HG03460 (cell line): ENCODE measurements at regions not wholly inside any gene's neighbourhood (a gene's known extent, or its start where the extent isn't known, plus 50 kb on each side); places are given as distances from the start of the nearest gene placed in this dataset.

Source experiments
- ATAC-seq: cut with Tn5 transposase; IDR thresholded peaks from one replicate; pipeline ENCODE4 v1.9.1; 2021; ENCODE audit not compliant: unreplicated experiment

DNA sequence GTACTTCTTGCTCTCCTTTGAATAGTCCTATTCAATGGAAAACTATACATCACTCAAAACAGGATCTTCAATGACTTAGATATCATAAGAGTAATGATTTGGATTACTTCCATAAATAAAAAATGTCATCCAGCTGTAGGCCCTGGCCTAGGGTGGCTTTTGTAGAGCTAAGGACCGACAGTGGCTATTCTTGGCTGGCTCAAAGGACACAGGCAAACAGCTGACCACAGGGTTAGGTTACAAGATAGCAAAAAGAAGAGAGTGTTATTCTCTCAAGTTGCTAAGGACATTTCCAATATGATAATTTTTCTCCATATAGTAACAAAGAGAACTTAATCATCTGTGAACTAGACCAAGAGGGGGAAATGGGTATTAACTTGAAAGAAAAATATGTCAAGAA lies 495.1 kb downstream of the PLPP3 start:
- no peak for ATAC-seq

DNA sequence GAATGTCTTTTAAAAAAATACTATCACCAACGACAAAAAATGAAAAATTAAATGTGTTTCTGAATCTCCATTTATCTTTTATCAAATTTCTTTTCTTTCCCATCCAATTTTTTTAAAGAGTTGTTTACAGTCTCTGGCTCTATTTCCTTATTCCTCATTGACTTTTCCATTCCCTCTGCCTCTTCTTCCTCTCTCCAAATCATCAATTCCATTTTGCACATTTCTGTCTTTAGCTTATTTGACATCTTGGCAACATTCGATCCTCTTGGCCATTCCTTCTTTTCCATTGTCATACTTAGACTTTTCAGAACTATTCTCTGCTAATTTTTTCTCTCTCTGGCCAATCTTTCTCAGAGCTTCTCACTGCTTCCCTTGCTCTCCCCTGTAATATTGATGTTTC lies 497.6 kb downstream of the PLPP3 start:
- no peak for ATAC-seq

- ATAC-seq = no peak
Measured at GRCh38 chr1:56081173-56081572, 498.2 kb downstream of the PLPP3 start.

DNA sequence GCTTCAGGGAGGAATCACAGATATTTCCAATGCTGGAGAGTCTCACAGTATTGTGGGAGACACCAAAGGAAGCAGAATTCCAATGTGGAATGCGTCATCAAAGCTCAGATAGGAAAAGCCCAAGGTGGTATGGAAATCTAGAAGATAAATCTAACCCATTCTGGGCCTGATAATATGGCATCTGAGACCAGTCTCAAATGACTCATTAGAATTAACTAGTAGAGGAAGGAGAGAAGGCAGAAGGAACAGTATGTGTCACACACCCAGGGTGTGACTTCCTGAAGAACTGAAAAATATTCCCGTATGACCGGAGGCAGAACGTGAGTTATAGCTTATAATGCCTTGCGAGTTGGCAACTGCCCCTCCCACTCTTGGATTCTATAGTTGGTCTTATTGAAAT lies 499.2 kb downstream of the PLPP3 start:
- ATAC-seq = no peak

GRCh38 chr1:56079391-56079790 lies 500.0 kb downstream of the PLPP3 start:
- ATAC-seq = no peak

DNA sequence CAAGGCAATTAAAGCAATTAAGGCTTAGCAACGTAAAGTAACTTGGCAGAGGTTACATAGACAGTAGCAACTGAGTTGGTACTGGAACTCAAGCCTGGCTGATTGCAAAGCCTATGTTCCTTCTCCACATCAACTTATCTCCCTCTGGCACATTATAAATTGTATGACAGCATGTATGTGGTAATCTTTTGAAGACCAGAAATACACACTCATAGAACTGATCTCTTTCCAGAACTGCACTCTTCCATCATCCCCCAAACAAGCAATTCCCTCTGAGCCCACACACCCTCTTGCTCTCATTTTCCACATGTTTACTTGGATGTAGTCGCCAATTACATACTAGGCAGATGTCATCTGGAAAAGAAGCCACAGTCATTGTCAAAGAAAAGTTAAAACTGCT lies 502.2 kb downstream of the PLPP3 start:
- ATAC-seq = no peak

- no peak for ATAC-seq
Measured at GRCh38 chr1:56074007-56074651, 505.2 kb downstream of the PLPP3 start.

GRCh38 chr1:56073614-56074006 lies 505.8 kb downstream of the PLPP3 start:
- no peak for ATAC-seq

- no peak for ATAC-seq
Measured at GRCh38 chr1:56073206-56073605, 506.2 kb downstream of the PLPP3 start.

GRCh38 chr1:56072310-56072709 lies 507.1 kb downstream of the PLPP3 start:
- ATAC-seq = no peak

- ATAC-seq = no peak
Measured at GRCh38 chr1:56071351-56071750, 508.0 kb downstream of the PLPP3 start.

DNA sequence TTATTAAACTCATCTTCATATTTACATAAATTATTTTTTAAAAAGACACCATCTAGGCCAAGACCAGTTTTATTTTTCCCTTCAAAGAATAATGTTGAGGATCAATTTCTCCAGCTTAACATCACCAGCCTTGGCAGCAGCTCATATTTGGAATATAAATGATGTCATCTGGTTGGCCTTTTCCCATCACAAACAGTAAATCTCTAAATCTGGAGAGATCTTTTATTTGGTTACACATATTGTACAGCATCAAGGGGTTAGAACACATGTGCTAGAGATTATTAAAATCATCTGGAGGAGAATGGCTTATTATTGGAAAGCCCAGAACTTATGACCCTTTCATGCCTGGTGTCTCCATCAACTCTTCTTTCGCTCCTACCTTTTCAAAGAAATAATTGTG lies 508.8 kb downstream of the PLPP3 start:
- no peak for ATAC-seq

- ATAC-seq = no peak
Measured at GRCh38 chr1:56069824-56070223, 509.5 kb downstream of the PLPP3 start.

GRCh38 chr1:56068908-56069307 lies 510.5 kb downstream of the PLPP3 start:
- ATAC-seq = no peak

DNA sequence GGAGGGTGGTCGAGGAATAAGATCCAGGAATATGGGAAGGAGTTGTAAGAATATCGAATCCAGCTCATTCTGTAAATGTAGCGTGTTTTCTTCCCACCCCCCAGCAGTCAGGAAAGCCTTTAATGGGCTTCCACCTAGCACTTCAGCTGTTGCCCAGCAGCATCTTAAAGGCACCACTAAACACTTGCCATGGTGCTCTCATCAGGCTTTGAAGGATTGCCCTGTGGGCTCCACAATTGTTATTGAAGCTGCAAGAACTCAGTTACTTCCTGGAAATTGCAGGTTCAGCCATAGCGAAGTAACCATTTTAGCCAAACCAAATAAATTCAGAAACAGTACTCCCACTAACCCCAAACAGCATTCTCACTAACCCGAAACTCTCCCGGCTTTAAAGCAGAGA lies 511.2 kb downstream of the PLPP3 start:
- no peak for ATAC-seq

DNA sequence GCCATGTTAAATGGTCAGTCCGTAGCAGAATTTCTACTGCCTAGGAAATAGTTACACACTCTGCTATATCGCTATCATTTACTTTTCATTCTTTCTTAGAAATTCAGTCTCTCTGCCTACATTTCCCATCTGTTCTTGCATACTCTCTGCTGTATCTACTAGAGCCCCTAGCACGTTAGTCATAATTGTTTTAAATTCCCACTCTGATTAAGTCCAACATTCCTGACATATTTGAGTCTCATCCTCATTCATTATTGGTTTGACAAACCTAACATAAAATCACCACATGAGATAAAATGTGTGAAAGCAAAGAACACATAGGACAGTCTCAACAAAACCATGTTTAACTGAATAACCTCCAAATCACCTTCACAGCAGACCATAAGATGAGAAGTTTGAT lies 513.6 kb downstream of the PLPP3 start:
- ATAC-seq = no peak

DNA sequence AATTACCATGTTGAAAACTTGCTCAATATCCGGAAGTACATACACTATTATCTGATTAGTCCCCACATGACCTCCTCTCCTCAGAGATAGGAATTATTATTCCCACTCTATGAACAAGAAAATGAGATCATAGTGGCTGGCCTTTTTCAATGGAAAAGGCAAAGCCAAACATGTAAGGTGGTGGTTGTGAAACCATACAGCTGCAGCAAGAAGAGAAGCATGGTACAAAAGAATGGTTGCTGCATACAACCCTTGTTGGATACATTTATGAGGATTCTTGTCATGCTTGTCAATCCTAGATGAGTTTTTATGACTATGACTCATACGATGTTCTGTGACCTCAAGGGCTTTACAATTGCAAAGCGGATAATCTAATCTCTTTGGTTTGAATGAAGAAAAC lies 514.7 kb downstream of the PLPP3 start:
- no peak for ATAC-seq

DNA sequence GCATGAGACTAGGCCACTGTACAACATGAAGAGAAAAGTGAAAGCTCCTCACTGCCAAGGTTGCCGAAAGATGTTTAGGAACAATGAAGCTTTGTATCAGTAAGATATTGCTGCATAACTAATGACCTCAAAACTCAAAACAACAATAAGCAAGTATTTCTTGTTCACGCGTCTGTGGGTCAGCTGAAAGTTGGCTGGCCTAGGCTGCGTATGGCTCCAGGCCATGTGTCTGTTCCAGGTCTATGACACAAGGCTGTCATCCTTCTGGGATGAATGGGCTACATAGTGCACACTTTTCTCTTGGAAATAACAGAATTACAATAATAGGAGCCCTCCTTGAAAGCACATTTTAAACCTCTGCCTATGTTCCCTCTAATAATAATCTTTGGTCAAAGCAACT lies 515.9 kb downstream of the PLPP3 start:
- no peak for ATAC-seq

DNA sequence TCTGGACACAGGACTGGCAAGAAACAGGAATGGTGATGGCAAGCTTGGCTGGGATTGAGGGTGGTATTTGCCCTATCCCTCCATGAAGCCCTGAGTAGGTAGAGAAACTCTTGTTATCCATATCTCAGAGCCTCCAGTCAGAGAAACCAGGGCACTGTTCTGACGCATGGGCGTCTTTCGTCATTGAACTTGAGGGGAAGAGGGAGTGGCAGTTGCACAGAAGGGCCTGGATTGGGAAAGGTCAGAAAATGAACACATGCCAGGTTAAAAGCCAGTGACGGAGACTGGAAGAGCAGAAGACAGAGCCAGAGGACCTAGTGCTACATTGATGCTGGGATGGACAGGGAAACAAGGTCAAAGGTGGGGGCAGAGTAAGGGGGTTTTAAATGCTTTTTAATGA lies 516.7 kb downstream of the PLPP3 start:
- no peak for ATAC-seq

DNA sequence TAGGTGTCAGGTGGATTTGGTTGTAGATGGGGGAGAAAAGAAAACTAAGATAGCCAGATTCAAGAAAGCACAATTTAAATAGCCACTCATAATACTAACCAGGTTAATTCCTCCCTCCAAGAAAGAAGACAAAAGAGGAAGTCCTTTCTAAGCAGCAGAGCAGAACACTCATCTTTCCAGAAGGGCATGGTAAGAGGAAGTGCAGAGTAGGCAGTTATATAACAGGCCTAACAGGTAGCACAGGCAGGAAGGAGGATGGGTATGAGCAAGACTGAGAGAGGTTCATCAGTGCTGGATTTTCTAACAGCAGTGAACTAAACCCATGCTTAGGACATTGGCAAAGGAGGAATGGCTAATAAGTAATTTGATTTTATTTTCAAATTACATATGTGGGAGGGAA lies 517.5 kb downstream of the PLPP3 start:
- ATAC-seq = no peak

DNA sequence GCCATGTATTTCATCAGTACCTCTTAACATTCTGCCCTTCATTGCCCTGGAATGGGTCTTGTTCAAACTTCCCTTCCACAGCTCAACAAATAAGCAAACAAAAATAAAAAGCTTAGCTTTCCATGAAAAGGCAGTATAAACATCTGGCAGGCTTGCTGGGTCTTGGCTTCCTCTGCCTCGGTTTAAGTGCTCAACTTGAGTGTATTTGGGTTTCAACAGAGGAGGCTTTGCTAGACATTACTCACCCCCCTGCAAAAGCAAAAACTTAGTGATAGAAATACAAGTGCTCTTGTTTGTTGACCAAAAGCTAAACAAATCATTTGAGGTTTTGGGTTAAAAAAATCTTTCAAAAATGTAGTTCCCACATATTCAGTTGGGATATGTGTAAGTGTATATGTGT lies 518.5 kb downstream of the PLPP3 start:
- ATAC-seq = no peak

DNA sequence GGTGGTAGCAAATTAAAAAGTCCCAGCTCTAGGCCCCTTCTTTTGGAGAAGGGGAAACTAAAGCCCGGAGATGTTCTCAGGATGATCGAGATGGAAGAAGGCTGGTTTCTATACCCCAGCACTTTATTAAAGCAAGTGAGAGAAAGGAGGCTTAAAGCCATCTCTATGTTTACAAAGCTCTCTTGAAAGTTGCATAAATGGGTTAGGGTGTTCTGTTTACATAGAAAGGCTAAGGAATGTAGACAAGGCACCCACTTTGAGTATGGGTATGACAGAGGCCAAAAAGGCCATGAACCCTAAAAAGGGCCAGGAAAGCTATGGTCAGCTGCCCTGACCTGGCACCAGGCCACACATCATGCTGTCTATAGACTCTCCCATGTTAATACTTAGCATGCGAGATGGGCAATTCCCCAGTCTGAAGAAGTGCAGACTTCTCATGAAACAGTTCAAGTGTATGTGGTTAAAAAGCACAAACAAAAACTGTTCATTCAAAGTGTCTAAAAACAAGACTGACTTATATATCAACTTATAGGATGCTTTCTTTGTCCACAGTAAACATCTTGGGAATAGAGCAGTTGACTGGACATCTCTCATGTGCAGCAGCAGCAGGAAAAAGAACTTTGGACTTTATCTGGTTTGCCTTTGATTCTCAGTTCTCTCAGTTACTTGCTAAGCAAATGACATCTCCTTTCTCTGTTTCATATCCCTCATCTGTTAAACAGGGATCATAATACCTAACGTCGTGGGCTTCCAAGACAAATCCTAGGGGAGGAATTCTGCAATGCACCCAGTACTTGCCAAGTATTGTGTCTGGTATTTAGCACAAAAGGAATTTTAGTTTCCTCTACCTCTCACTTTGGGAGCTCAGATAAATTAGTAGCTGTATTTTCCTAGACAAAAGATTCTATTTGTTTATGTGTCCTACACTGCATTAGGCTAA lies 521.6 kb downstream of the PLPP3 start:
- no peak for ATAC-seq
